SJSA1 (cell line): ENCODE measurements at regions not wholly inside any gene's neighbourhood (a gene's known extent, or its start where the extent isn't known, plus 50 kb on each side); places are given as distances from the start of the nearest gene placed in this dataset.

Source experiments
- DNase-seq, 2 experiments: peaks; one replicate each; pipeline ENCODE4 v3.0.0-alpha.2; 2015 to 2020; ENCODE audit warnings: low spot score in 2 of 2, low read depth in 1 of 2
- H3K27ac ChIP-seq: fragments of 250-450 bp; sonication (Bioruptor Pico); 2 replicates; pipeline ENCODE4 v1.5.1; 2020; ENCODE audit warnings: mild to moderate bottlenecking, moderate library complexity
- H3K27me3 ChIP-seq: fragments of 250-450 bp; sonication (Bioruptor Pico); replicated peaks from 2 replicates; pipeline ENCODE4 v1.5.1; 2020; ENCODE audit warnings: mild to moderate bottlenecking, moderate library complexity
- H3K36me3 ChIP-seq: fragments of 250-450 bp; sonication (Bioruptor Pico); 2 replicates; pipeline ENCODE4 v1.5.1; 2020; ENCODE audit warnings: mild to moderate bottlenecking
- H3K4me1 ChIP-seq: fragments of 250-450 bp; sonication (Bioruptor Pico); replicated peaks from 2 replicates; pipeline ENCODE4 v1.6.1; 2021; ENCODE audit warnings: mild to moderate bottlenecking
- H3K4me3 ChIP-seq: fragments of 250-450 bp; sonication (Bioruptor Pico); 2 replicates; pipeline ENCODE4 v1.5.1; 2020; ENCODE audit warnings: mild to moderate bottlenecking
- H3K9me3 ChIP-seq: fragments of 250-450 bp; sonication (Bioruptor Pico); replicated peaks from 2 replicates; pipeline ENCODE4 v1.5.1; 2020; ENCODE audit warnings: mild to moderate bottlenecking

DNA sequence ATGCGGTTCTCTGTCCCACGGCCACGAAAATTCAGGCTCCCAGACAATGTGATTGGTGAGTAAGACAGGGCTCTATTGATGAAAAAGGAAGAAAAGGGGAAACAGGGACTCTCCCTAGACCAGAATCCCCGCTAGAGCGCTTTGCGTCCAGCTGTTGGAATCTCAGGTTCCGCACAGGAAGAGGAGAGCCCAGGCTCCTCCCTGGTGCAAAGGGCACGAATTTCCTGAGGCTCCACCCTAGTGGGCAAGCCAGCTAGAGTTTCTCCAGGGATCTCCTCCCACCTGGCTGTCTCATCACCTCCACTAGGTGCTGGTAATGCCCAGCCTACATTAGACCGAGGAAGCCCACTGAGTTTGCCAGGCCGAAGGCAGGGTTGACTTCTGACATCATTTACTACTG is 135.9 kb upstream of the SOX4 start:
- H3K4me1 ChIP-seq = no peaks in the 10 kb centered on the region
- H3K4me3 ChIP-seq = no peak overlapping the region
- H3K9me3 ChIP-seq = no peaks in the 10 kb centered on the region
- no peaks in the 10 kb centered on the region for H3K36me3 ChIP-seq
- no peak overlapping the region for H3K27ac ChIP-seq
- H3K27me3 ChIP-seq = no peaks in the 10 kb centered on the region
- no peak for DNase-seq

DNA sequence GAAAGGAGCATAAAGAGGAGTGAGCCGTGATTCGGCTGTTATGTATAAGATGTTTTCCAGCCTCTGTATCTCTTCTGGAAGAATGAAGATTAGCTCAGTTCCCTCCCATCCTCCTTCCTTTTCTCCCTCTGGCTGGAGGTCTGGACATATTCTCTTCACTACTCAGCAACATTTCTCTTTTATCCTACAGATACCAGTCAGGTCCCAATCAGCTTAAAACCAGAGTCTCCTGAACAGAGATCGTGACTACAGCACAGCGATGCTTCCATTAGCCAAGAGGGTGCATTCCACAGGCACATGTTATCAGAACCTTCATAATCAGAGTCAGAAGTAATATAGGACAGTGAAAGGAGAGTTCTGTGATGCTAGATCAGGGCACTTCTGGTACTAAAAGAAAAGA is 133.9 kb upstream of the SOX4 start:
- no peak overlapping the region for H3K27ac ChIP-seq
- no peaks in the 10 kb centered on the region for H3K9me3 ChIP-seq
- H3K4me1 ChIP-seq = no peaks in the 10 kb centered on the region
- H3K4me3 ChIP-seq = no peak overlapping the region
- no peaks in the 10 kb centered on the region for H3K36me3 ChIP-seq
- H3K27me3 ChIP-seq = no peaks in the 10 kb centered on the region
- no peak for DNase-seq

DNA sequence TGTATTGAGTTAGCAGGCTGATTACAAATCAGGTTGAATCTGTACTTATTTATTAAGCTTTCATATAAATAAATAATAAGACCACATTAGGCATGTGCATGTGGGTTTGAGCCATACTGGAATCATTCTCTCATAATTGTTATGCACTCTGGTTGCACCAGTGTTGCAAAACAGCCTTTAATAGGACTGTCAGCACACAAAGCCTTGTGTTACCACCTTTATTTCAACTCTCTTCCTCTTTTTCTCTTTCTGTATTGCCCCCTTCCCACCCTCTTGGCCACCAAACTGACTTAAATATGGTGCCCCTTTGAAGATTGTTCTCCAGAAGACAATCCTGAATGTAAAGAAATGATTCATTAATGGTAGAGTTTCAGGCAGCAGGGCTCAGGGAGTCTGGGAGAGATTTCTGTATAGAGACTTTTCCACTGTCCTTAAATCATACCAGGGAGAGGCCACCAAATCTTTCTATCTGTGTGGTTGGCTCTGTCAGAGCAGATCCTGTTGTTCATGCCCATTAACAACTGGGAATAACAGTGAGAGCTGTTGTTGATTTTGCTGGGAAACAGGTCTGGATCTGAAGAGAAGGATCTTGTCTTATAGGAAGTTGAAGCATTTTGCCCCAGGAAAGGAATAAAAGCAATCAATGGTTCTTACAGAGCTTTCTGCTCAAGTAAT is 131.6 kb upstream of the SOX4 start:
- Histone ChIP-seq H3K36me3 (no peaks in the 10 kb centered on the region), H3K9me3 (no peaks in the 10 kb centered on the region), H3K4me3 (no peak overlapping the region), H3K27ac (no peak overlapping the region), H3K27me3 (no peaks in the 10 kb centered on the region), H3K4me1 (no peaks in the 10 kb centered on the region)
- no peak for DNase-seq

DNA sequence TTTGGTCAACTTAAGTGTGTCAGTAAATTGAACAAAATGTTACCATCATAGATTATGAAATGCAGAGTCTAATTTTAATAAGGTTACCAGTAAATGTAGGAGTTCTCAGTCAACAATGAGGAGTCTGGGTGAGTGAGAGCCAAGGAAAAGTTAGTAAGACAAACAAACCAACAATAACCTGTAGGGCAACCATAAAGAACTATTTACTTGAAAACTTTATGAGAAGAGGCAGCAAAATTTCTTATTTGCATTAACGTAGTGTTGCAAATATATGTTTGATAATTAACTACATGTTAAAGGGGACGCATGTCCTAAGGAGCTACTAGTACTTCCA is 131.1 kb upstream of the SOX4 start:
- Histone ChIP-seq H3K36me3 (no peaks in the 10 kb centered on the region), H3K27me3 (no peaks in the 10 kb centered on the region), H3K27ac (no peak overlapping the region), H3K9me3 (no peaks in the 10 kb centered on the region), H3K4me3 (no peak overlapping the region), H3K4me1 (no peaks in the 10 kb centered on the region)
- DNase-seq = no peak

DNA sequence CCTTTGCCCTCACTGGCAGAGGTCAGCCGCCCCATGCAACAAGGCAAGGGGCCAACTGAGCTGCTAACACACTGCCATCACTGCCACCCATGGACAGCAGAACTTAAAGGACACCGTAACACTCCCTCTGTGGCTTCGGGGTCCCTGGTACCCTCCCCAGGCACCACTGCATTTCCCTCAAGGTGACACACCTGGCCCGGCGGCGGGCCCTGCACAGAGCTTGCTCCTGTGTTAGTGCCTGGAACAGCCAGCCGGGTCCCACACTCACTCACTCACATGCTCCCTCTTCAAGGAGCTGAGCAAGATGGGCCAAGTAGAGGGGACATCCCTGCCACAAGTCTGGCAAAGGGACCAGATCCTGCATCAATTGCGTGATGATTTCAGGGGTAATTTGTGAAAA is 126.5 kb upstream of the SOX4 start:
- Histone ChIP-seq H3K4me3 (no peak overlapping the region), H3K36me3 (no peaks in the 10 kb centered on the region), H3K4me1 (no peaks in the 10 kb centered on the region), H3K27ac (no peak overlapping the region), H3K27me3 (no peaks in the 10 kb centered on the region), H3K9me3 (no peaks in the 10 kb centered on the region)
- no peak for DNase-seq

DNA sequence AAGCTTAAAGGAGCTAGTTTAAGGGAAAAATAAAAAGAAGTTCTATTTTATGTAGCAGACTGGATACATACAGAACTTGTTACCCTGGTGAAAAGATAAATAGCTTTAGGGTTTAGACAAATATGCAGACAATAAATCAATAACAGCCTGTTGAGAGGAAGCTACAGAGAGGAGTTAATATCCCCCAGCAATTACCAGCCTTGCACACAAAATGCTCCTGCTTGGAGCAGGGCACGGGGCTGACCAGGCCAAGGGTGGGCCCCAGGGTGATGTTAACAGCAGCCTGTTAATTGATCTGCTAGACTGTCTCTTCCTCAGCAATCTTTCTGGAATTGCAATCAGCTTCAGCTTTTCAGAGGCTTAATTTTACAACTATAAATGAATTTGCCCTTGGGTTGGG is 125.1 kb upstream of the SOX4 start:
- Histone ChIP-seq H3K4me3 (no peak overlapping the region), H3K36me3 (no peaks in the 10 kb centered on the region), H3K27me3 (no peaks in the 10 kb centered on the region), H3K27ac (no peak overlapping the region), H3K4me1 (no peaks in the 10 kb centered on the region), H3K9me3 (no peaks in the 10 kb centered on the region)
- DNase-seq = no peak

DNA sequence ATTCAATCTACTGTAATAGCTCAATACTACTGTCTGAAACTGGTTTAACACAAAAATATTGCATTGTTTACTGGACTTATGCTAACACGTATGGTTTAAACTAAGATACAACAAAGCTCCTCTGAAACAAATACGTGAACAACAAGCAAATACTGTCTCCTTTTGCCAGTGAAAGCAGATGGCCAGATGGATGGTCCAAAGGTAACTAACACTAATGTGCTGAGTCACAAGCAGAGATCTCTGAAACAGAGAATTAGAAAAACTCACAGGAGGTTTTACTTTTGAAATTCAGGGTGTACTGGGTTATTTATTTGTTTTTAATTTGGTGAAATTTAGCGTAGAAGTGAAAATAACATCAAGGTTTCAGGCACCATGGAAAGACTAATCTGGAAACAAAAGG is 124.3 kb upstream of the SOX4 start:
- no peak for DNase-seq
- H3K27me3 ChIP-seq = no peaks in the 10 kb centered on the region
- no peaks in the 10 kb centered on the region for H3K9me3 ChIP-seq
- H3K4me1 ChIP-seq = no peaks in the 10 kb centered on the region
- H3K36me3 ChIP-seq = no peaks in the 10 kb centered on the region
- no peak overlapping the region for H3K27ac ChIP-seq
- H3K4me3 ChIP-seq = no peak overlapping the region

DNA sequence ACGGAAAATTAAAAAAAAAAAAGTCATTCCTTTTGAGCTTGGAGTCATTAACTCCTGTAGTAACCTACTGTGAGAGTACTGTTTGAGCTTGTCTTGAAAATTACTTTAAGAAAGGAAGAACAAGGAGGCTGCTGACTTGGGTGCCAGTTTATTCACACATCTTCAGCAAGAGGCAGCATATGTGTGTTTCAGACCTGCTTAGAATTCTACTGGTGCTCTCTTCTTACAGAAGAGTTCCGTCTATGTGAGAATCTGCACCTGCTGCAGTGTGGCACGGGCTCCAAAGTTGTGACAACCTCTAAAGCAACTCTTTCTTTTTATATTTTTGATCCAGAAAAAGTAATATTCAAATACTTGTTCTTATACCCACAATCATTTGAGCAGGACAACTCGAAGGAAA is 117.4 kb upstream of the SOX4 start:
- Histone ChIP-seq H3K36me3 (no peaks in the 10 kb centered on the region), H3K9me3 (no peaks in the 10 kb centered on the region), H3K4me1 (peaks cover 5% of the 10 kb centered on the region; the same call in 1 of the 2 replicates), H3K4me3 (no peak overlapping the region), H3K27ac (no peak overlapping the region), H3K27me3 (no peaks in the 10 kb centered on the region)
- DNase-seq = no peak

DNA sequence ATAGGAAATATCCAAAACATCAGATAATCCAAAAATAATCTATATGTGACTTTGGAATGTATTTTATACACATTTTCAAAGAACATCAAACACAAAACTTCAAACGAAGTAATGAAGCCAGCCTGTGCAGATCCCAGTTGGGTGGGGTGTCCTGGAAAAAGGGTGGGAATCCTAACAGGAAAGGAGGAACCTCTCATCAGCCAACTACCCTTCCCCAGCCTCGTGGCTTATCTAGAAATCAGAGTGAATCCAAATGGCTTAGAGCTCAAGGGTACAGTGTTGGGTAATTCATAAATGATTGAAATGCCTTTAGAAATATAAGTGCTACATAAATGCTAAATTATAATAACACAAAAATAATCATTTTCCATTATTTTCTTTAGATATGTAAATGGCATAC is 115.1 kb upstream of the SOX4 start:
- no peak overlapping the region for H3K4me3 ChIP-seq
- no peaks in the 10 kb centered on the region for H3K27me3 ChIP-seq
- no peak for DNase-seq
- H3K9me3 ChIP-seq = no peaks in the 10 kb centered on the region
- no peaks in the 10 kb centered on the region for H3K36me3 ChIP-seq
- H3K4me1 ChIP-seq = peaks cover 5% of the 10 kb centered on the region; the same call in 1 of the 2 replicates
- H3K27ac ChIP-seq = no peak overlapping the region

DNA sequence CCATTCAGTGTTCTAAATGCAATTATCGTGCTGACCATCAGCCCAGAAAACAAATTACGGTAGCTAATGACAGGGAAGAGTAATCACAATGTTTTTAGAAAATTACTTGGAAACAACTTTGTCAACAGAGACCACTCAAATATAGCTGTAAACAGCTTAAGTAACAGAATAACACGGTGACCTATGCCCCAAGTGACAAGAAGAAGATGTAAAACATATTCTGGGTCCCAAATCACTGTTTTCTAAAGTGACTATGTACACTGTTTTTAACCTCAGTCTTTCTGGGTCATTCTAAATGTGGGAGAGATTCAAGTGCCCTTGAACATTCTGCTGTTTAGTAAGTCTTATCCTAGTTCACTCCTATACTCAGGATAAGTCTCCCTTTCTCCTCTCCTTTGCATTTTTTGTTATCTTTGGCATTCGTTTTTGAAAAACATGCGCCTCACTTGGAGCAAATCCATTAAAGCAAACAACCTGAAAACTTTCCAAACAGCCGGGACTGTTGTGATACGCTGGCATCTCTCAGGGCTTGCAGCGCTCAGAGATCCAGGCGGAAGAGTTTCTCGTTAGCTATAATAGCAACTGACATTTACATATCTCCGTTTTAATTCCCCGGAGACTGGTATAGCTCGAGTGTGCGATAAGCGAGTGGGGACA is 114.5 kb upstream of the SOX4 start:
- peaks cover 5% of the 10 kb centered on the region; the same call in 1 of the 2 replicates for H3K4me1 ChIP-seq
- no peak overlapping the region for H3K27ac ChIP-seq
- H3K9me3 ChIP-seq = no peaks in the 10 kb centered on the region
- no peak for DNase-seq
- H3K4me3 ChIP-seq = no peak overlapping the region
- H3K27me3 ChIP-seq = no peaks in the 10 kb centered on the region
- H3K36me3 ChIP-seq = no peaks in the 10 kb centered on the region

DNA sequence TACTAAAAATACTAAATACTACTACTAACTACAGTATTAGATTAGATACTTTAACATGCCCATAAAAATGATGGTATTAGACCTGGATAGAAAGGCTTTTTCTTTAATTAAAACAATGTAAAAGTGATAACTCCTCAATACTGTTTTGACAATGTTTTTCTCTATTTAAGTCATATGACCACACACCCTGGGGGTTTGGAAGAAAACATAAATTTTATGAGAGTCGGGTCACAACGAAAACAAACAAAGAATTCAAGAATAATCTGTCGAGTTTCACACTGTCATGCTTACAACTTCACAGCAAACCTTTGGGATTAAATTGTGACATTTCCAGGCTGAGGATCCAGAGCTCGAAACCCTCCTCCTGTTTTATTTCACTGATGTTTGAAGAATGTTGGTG is 107.4 kb upstream of the SOX4 start:
- Histone ChIP-seq H3K9me3 (no peaks in the 10 kb centered on the region), H3K27ac (no peak overlapping the region), H3K27me3 (no peaks in the 10 kb centered on the region), H3K4me1 (no peaks in the 10 kb centered on the region), H3K4me3 (no peak overlapping the region), H3K36me3 (no peaks in the 10 kb centered on the region)
- no peak for DNase-seq

DNA sequence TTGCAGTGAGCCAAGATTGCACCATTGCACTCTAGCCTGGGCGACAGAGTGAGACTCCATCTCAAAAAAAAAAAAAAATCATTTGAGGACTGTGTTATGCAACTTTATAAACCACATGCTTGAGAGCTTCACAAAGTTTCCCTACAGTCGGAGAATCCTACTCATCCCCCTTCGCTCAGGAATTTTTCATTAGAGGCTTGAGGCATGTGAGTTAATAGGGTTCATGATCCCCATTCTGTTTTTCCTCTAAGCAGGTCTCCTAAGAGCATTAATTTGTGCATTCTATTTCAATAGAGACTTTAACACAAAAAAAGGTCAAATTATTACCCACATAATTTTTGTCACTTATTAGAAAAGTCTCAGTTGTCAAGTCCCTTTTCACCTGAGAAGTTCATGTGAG is 103.7 kb upstream of the SOX4 start:
- no peaks in the 10 kb centered on the region for H3K4me1 ChIP-seq
- H3K36me3 ChIP-seq = no peaks in the 10 kb centered on the region
- no peaks in the 10 kb centered on the region for H3K9me3 ChIP-seq
- no peak overlapping the region for H3K27ac ChIP-seq
- no peak overlapping the region for H3K4me3 ChIP-seq
- no peaks in the 10 kb centered on the region for H3K27me3 ChIP-seq
- DNase-seq = no peak

DNA sequence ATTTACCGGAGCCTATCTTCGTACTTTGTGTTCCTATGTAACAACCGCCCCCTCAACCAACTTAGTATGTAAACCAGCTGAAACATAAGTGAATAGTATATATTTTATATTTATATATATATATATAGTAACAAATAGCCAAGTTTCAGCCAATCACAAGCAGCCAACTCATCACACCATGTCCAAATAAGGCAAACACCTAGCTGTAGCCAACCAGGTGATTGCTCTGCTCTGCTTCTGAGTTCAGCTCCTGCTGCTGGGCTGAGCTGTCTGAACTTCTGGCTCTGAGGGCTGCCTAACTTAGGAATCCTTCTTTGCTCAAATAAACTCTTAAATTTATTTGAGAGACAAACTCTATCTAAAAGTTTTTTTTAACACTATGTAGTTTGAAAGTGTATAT is 101.6 kb upstream of the SOX4 start:
- DNase-seq = no peak
- no peak overlapping the region for H3K4me3 ChIP-seq
- no peaks in the 10 kb centered on the region for H3K4me1 ChIP-seq
- H3K27ac ChIP-seq = no peak overlapping the region
- no peaks in the 10 kb centered on the region for H3K27me3 ChIP-seq
- H3K36me3 ChIP-seq = no peaks in the 10 kb centered on the region
- no peaks in the 10 kb centered on the region for H3K9me3 ChIP-seq

DNA sequence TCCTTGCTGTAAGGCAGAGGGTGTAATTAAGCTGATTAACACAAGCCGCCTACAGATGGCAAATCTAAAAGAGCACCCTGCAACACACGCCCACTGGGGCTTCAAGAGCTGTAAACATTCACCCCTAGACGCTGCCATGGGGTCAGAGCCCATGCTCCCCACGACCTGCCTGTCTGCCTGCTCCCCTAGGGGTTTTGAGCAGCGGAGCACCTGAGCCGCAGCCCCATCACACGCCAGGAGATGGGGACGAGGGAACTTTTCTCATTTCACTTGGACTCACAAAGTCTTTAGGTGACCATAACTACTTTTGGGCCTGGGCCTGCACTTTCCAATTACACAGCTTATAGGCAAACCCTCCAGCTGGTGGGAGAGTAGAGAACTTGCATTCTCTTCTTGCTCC is 99.0 kb upstream of the SOX4 start:
- Histone ChIP-seq H3K9me3 (no peaks in the 10 kb centered on the region), H3K4me3 (no peak overlapping the region), H3K27me3 (no peaks in the 10 kb centered on the region), H3K4me1 (no peaks in the 10 kb centered on the region), H3K27ac (no peak overlapping the region), H3K36me3 (no peaks in the 10 kb centered on the region)
- DNase-seq = no peak

DNA sequence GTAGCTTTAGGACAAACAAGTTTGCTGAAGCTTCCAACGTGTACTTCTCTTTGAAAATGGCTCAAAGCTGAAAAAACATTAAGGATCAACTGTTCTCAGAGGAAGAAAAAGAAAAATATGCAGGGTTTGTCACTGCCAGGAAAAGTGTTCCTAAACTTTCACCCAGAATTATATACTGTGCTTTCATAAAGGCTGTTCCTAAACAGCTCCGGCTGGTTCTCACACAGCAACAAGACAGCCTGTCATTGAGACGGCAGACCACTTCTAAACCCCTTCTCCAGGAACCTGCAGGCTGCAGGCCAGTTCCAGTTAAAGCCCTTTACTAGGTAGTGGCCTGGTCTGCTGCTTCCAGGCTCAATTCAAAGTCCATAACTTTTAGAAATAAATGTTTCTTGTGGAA is 97.4 kb upstream of the SOX4 start:
- peaks cover 4% of the 10 kb centered on the region for H3K4me1 ChIP-seq
- H3K36me3 ChIP-seq = no peaks in the 10 kb centered on the region
- no peak overlapping the region for H3K4me3 ChIP-seq
- H3K27ac ChIP-seq = no peak overlapping the region
- no peak for DNase-seq
- H3K27me3 ChIP-seq = no peaks in the 10 kb centered on the region
- H3K9me3 ChIP-seq = no peaks in the 10 kb centered on the region
